ENCODE measurements at regions not wholly inside any gene's neighbourhood (a gene's known extent, or its start where the extent isn't known, plus 50 kb on each side); places are given as distances from the start of the nearest gene placed in this dataset.

GRCh38 chr2:176463546-176463945, 194.3 kb downstream of the MTX2 start (continued):
- no peak for TF ChIP-seq IKZF3 (tag by site-specific recombination; IDR thresholded peaks at IDR 0.05)
- TF ChIP-seq ZNF366 (tag by site-specific recombination; conservative IDR thresholded peaks at IDR 0.05), result peak; percentile 50; the same call in 1 of the 2 replicates
- no peak for TF ChIP-seq ZNF211 (tag by site-specific recombination; IDR thresholded peaks at IDR 0.05; ENCODE audit: low read depth)
- TF ChIP-seq ZNF350 (tag by site-specific recombination; IDR thresholded peaks at IDR 0.05), result no peak
- no peak; the same call in 1 of the 2 replicates for TF ChIP-seq ZNF843 (tag by site-specific recombination; IDR thresholded peaks at IDR 0.05)
- no peak for TF ChIP-seq MZF1 (tag by site-specific recombination; IDR thresholded peaks at IDR 0.05; ENCODE audit: borderline replicate concordance)
- TF ChIP-seq, protein P1, sequence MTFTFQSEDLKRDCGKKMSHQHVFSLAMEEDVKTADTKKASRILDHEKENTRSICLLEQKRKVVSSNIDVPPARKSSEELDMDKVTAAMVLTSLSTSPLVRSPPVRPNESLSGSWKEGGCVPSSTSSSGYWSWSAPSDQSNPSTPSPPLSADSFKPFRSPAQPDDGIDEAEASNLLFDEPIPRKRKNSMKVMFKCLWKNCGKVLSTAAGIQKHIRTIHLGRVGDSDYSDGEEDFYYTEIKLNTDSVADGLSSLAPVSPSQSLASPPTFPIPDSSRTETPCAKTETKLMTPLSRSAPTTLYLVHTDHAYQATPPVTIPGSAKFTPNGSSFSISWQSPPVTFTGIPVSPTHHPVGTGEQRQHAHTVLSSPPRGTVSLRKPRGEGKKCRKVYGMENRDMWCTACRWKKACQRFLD (tag by site-specific recombination; IDR thresholded peaks at IDR 0.05), result no peak
- no peak for TF ChIP-seq ZSCAN16 (tag by site-specific recombination; IDR thresholded peaks at IDR 0.05)
- TF ChIP-seq ZNF341 (tag by site-specific recombination; IDR thresholded peaks at IDR 0.05; ENCODE audit: low read depth), result no peak
- no peak for TF ChIP-seq ZNF362 (tag by site-specific recombination; IDR thresholded peaks at IDR 0.05)
- TF ChIP-seq SCRT1 (tag by site-specific recombination; IDR thresholded peaks at IDR 0.05; ENCODE audit: borderline replicate concordance), result no peak
- no peak for TF ChIP-seq ZNF23 (tag by site-specific recombination; IDR thresholded peaks at IDR 0.05; ENCODE audit: borderline replicate concordance)
- TF ChIP-seq ZNF311 (tag by site-specific recombination; IDR thresholded peaks at IDR 0.05; ENCODE audit: borderline replicate concordance), result no peak
- TF ChIP-seq KLF9 (tag by site-specific recombination; IDR thresholded peaks at IDR 0.05; ENCODE audit: low read depth), result no peak
- TF ChIP-seq ZNF791 (tag by site-specific recombination; IDR thresholded peaks at IDR 0.05), result no peak
- TF ChIP-seq ZNF404 (tag by site-specific recombination; IDR thresholded peaks at IDR 0.05), result no peak
- no peak for TF ChIP-seq HOXA7 (CRISPR knock-in tag; IDR thresholded peaks at IDR 0.05; ENCODE audit: borderline replicate concordance)
- TF ChIP-seq TCF7L2 (IDR thresholded peaks at IDR 0.05; ENCODE audit: borderline replicate concordance, low read depth, low read length), result no peak
- no peak for TF ChIP-seq KLF7 (tag by site-specific recombination; IDR thresholded peaks at IDR 0.05; ENCODE audit: borderline replicate concordance)
- TF ChIP-seq ZNF223 (tag by site-specific recombination; IDR thresholded peaks at IDR 0.05), result no peak
- peak; percentile 45; the same call in 1 of the 2 replicates for TF ChIP-seq ZNF660 (tag by site-specific recombination; IDR thresholded peaks at IDR 0.05)
- no peak for TF ChIP-seq ZNF561 (tag by site-specific recombination; IDR thresholded peaks at IDR 0.05; ENCODE audit: borderline replicate concordance)
- no peak for TF ChIP-seq ZNF701 (tag by site-specific recombination; IDR thresholded peaks at IDR 0.05)
- TF ChIP-seq, protein P2, sequence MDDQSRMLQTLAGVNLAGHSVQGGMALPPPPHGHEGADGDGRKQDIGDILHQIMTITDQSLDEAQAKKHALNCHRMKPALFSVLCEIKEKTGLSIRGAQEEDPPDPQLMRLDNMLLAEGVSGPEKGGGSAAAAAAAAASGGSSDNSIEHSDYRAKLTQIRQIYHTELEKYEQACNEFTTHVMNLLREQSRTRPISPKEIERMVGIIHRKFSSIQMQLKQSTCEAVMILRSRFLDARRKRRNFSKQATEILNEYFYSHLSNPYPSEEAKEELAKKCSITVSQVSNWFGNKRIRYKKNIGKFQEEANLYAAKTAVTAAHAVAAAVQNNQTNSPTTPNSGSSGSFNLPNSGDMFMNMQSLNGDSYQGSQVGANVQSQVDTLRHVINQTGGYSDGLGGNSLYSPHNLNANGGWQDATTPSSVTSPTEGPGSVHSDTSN (CRISPR knock-in tag; IDR thresholded peaks at IDR 0.05), result no peak
- TF ChIP-seq ZNF146 (tag by site-specific recombination; IDR thresholded peaks at IDR 0.05), result no peak
- peak; percentile 61; the same call in 1 of the 2 replicates for TF ChIP-seq ZNF580 (tag by site-specific recombination; IDR thresholded peaks at IDR 0.05)
- TF ChIP-seq ZNF76 (tag by site-specific recombination; IDR thresholded peaks at IDR 0.05; ENCODE audit: borderline replicate concordance, low read depth), result no peak
- no peak for TF ChIP-seq ZNF488 (tag by site-specific recombination; IDR thresholded peaks at IDR 0.05)
- TF ChIP-seq ZNF2 (tag by site-specific recombination; IDR thresholded peaks at IDR 0.05), result no peak
- TF ChIP-seq KLF17 (tag by site-specific recombination; IDR thresholded peaks at IDR 0.05), result no peak
- TF ChIP-seq ZNF335 (tag by site-specific recombination; conservative IDR thresholded peaks at IDR 0.05), result peak; percentile 92
- peak; percentile 51 for TF ChIP-seq ZEB2 (tag by site-specific recombination; IDR thresholded peaks at IDR 0.05)
- no peak for TF ChIP-seq ZNF514 (tag by site-specific recombination; IDR thresholded peaks at IDR 0.05)
- no peak for TF ChIP-seq TSHZ1 (tag by site-specific recombination; IDR thresholded peaks at IDR 0.05; ENCODE audit: borderline replicate concordance)
